Muscle of leg (tissue), 3 donors: ENCODE measurements at regions not wholly inside any gene's neighbourhood (a gene's known extent, or its start where the extent isn't known, plus 50 kb on each side); places are given as distances from the start of the nearest gene placed in this dataset.
A peak's percentile ranks its signal among the peaks of the same experiment; 100 is the strongest.

Source experiments
- DNase-seq: peaks from one replicate; pipeline ENCODE4 v3.0.0; 2013
- H3K27ac ChIP-seq: one replicate; pipeline ENCODE4 v1.5.1; 2013; ENCODE audit warnings: mild to moderate bottlenecking, low read length, control low read depth
- H3K27me3 ChIP-seq: one replicate; pipeline ENCODE4 v1.6.1; 2013; ENCODE audit warnings: low read length; ENCODE audit not compliant: control insufficient read depth, insufficient read depth
- H3K36me3 ChIP-seq: one replicate; pipeline ENCODE4 v1.6.1; 2013; ENCODE audit warnings: low read length; ENCODE audit not compliant: control insufficient read depth, insufficient read depth
- H3K4me1 ChIP-seq: one replicate; pipeline ENCODE4 v1.6.1; 2013; ENCODE audit warnings: low read length; ENCODE audit not compliant: control insufficient read depth, insufficient read depth
- H3K4me3 ChIP-seq: one replicate; pipeline ENCODE4 v1.5.1; 2013; ENCODE audit warnings: low read length, control low read depth
- H3K9me3 ChIP-seq: replicated peaks from 2 replicates; pipeline ENCODE4 v1.6.1; 2013; ENCODE audit warnings: low read depth, low read length; ENCODE audit not compliant: control insufficient read depth
- WGBS: methylation state at CpG from one replicate; pipeline ENCODE4 v1.1.5; 2013; ENCODE audit warnings: missing lambda C conversion rate; ENCODE audit not compliant: insufficient coverage; 5-methylcytosine and 5-hydroxymethylcytosine counted together

- H3K9me3 ChIP-seq, result peaks cover 6% of the 10 kb centered on the region
These were observed 330.8 kb upstream of the SPRY2 start for GRCh38 chr13:80671773-80672172.

GRCh38 chr13:80669112-80669511 lies 328.2 kb upstream of the SPRY2 start:
- no peak for DNase-seq
- no CpG with 5 or more reads among the region's 1 CpG for WGBS
- H3K27ac ChIP-seq, result no peak overlapping the region
- no peaks in the 10 kb centered on the region for H3K4me1 ChIP-seq
- no peaks in the 10 kb centered on the region for H3K36me3 ChIP-seq
- H3K4me3 ChIP-seq, result no peak overlapping the region
- H3K9me3 ChIP-seq, result peaks cover 6% of the 10 kb centered on the region
- no peaks in the 10 kb centered on the region for H3K27me3 ChIP-seq

More at GRCh38 chr13:80671773-80672172, 330.8 kb upstream of the SPRY2 start:
- Histone ChIP-seq H3K27me3 (no peaks in the 10 kb centered on the region), H3K36me3 (no peaks in the 10 kb centered on the region), H3K4me3 (no peak overlapping the region), H3K27ac (no peak overlapping the region), H3K4me1 (no peaks in the 10 kb centered on the region)
- DNase-seq, result no peak
- WGBS, result no CpG with 5 or more reads among the region's 7 CpGs

- no CpG with 5 or more reads among the region's 2 CpGs for WGBS
- H3K4me3 ChIP-seq, result no peak overlapping the region
- no peak overlapping the region for H3K27ac ChIP-seq
- H3K4me1 ChIP-seq, result no peaks in the 10 kb centered on the region
- no peaks in the 10 kb centered on the region for H3K27me3 ChIP-seq
- H3K9me3 ChIP-seq, result peaks cover 5% of the 10 kb centered on the region
- no peak for DNase-seq
- no peaks in the 10 kb centered on the region for H3K36me3 ChIP-seq
These were observed 327.5 kb upstream of the SPRY2 start for GRCh38 chr13:80668452-80668851.

GRCh38 chr13:80666782-80667552 lies 326.0 kb upstream of the SPRY2 start:
- Histone ChIP-seq H3K27ac (no peak overlapping the region), H3K4me3 (no peak overlapping the region), H3K36me3 (no peaks in the 10 kb centered on the region), H3K27me3 (no peaks in the 10 kb centered on the region), H3K9me3 (no peaks in the 10 kb centered on the region), H3K4me1 (no peaks in the 10 kb centered on the region)
- no CpG with 5 or more reads among the region's 1 CpG for WGBS
- DNase-seq, result peak; percentile 81

GRCh38 chr13:80665792-80666333 lies 324.9 kb upstream of the SPRY2 start:
- DNase-seq, result no peak
- H3K4me1 ChIP-seq, result no peaks in the 10 kb centered on the region
- no peaks in the 10 kb centered on the region for H3K9me3 ChIP-seq
- WGBS, result no CpG with 5 or more reads among the region's 3 CpGs
- no peak overlapping the region for H3K4me3 ChIP-seq
- H3K27me3 ChIP-seq, result no peaks in the 10 kb centered on the region
- no peak overlapping the region for H3K27ac ChIP-seq
- no peaks in the 10 kb centered on the region for H3K36me3 ChIP-seq

GRCh38 chr13:80664950-80665349 lies 324.0 kb upstream of the SPRY2 start:
- H3K4me1 ChIP-seq, result no peaks in the 10 kb centered on the region
- no peaks in the 10 kb centered on the region for H3K27me3 ChIP-seq
- H3K4me3 ChIP-seq, result no peak overlapping the region
- H3K9me3 ChIP-seq, result no peaks in the 10 kb centered on the region
- H3K36me3 ChIP-seq, result no peaks in the 10 kb centered on the region
- no peak overlapping the region for H3K27ac ChIP-seq
- DNase-seq, result no peak

GRCh38 chr13:80663788-80664187 lies 322.9 kb upstream of the SPRY2 start:
- Histone ChIP-seq H3K27ac (no peak overlapping the region), H3K36me3 (no peaks in the 10 kb centered on the region), H3K4me3 (no peak overlapping the region), H3K4me1 (no peaks in the 10 kb centered on the region), H3K27me3 (no peaks in the 10 kb centered on the region), H3K9me3 (no peaks in the 10 kb centered on the region)
- DNase-seq, result no peak
- no CpG with 5 or more reads among the region's 1 CpG for WGBS

- no peak for DNase-seq
- Histone ChIP-seq H3K9me3 (peaks cover 3% of the 10 kb centered on the region), H3K27me3 (no peaks in the 10 kb centered on the region), H3K27ac (no peak overlapping the region), H3K4me3 (no peak overlapping the region), H3K36me3 (no peaks in the 10 kb centered on the region), H3K4me1 (no peaks in the 10 kb centered on the region)
- WGBS, result 93% methylated on average over 12 of the region's 16 CpGs
These were observed 317.8 kb upstream of the SPRY2 start for GRCh38 chr13:80658705-80659104.

- Histone ChIP-seq H3K27ac (no peak overlapping the region), H3K36me3 (no peaks in the 10 kb centered on the region), H3K27me3 (no peaks in the 10 kb centered on the region), H3K4me3 (no peak overlapping the region), H3K9me3 (peaks cover 3% of the 10 kb centered on the region), H3K4me1 (no peaks in the 10 kb centered on the region)
- DNase-seq, result no peak
- WGBS, result no CpG with 5 or more reads among the region's 2 CpGs
These were observed 315.6 kb upstream of the SPRY2 start for GRCh38 chr13:80656512-80656904.

GRCh38 chr13:80655778-80656511 lies 315.0 kb upstream of the SPRY2 start:
- Histone ChIP-seq H3K27ac (no peak overlapping the region), H3K27me3 (no peaks in the 10 kb centered on the region), H3K4me1 (no peaks in the 10 kb centered on the region), H3K4me3 (no peak overlapping the region), H3K36me3 (no peaks in the 10 kb centered on the region), H3K9me3 (peaks cover 3% of the 10 kb centered on the region)
- 77% methylated on average over 3 of the region's 5 CpGs for WGBS
- DNase-seq, result no peak
